H1 (cell line): ENCODE measurements at regions not wholly inside any gene's neighbourhood (a gene's known extent, or its start where the extent isn't known, plus 50 kb on each side); places are given as distances from the start of the nearest gene placed in this dataset.

Experiments used
- CREB1 ChIP-seq: IDR thresholded peaks from 2 replicates; pipeline ENCODE4 v1.6.1; 2012; ENCODE audit warnings: inconsistent platforms
- EP300 ChIP-seq, 2 experiments: IDR thresholded peaks; 1 replicate in 1 of 2; 2 replicates in 1 of 2; pipeline ENCODE4 v1.6.1; 2011 to 2012; ENCODE audit warnings: low read depth in 2 of 2, low read length in 2 of 2, mild to moderate bottlenecking in 2 of 2, borderline replicate concordance in 1 of 2, inconsistent platforms in 1 of 2, moderate library complexity in 1 of 2
- RAD21 ChIP-seq, 2 experiments: IDR thresholded peaks in 1 of 2; conservative IDR thresholded peaks in 1 of 2; 2 replicates each; pipeline ENCODE4 v1.6.1; 2011; ENCODE audit warnings: low read depth in 2 of 2, low read length in 2 of 2, improper control_type of control experiment in 1 of 2, inconsistent platforms in 1 of 2, mild to moderate bottlenecking in 1 of 2, moderate library complexity in 1 of 2
- SIX5 ChIP-seq: IDR thresholded peaks from 2 replicates; pipeline ENCODE4 v1.6.1; 2011; ENCODE audit warnings: mild to moderate bottlenecking, low read depth, low read length
- TEAD4 ChIP-seq: IDR thresholded peaks from 2 replicates; pipeline ENCODE4 v1.6.1; 2012; ENCODE audit warnings: low read depth, low read length, inconsistent platforms, mixed read lengths

DNA sequence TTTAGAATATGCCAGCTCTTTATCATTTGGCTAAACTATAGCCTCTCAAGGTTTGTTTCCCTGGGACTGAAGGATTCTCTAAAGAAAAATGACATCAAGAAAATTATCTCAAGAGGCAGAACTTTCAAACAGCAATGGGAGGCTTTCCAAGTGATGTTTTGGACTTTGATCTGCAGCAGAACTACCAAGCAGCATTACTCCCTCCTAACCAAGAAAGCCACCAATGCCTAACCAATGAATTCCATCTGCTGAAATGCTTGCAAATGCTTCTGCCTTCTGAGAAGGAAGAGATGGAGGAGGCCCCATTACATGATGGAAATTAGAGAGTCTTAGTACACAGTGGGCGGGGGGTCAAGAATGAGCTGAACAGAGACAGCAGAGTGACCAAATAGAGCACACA, 95.1 kb upstream of the SLC35G4 start (continued):
- TF ChIP-seq EP300 (IDR thresholded peaks at IDR 0.05; ENCODE audit: borderline replicate concordance in 1 of 2, low read depth in 2 of 2, low read length in 2 of 2) (no peak), TEAD4 (no peak), RAD21 (IDR thresholded peaks at IDR 0.05 in 1 of 2, conservative IDR thresholded peaks at IDR 0.05 in 1 of 2; ENCODE audit: low read depth in 2 of 2, low read length in 2 of 2) (no peak), SIX5 (no peak), CREB1 (no peak)
